Vagina (tissue), 2 donors: ENCODE measurements at regions not wholly inside any gene's neighbourhood (a gene's known extent, or its start where the extent isn't known, plus 50 kb on each side); places are given as distances from the start of the nearest gene placed in this dataset.
"Not testable (repeated sequence)": the region's sequence is repeated elsewhere in the genome, so short reads cannot be mapped to it uniquely, and the experiment has no call there.

Source experiments
- DNase-seq, 2 donors: peaks; one replicate each; pipeline ENCODE4 v3.0.0-alpha.2; 2017; ENCODE audit errors: extremely low spot score in 2 of 2
- H3K27ac ChIP-seq: fragments of 200-600 bp; sonication (generic); one replicate; pipeline ENCODE4 v1.5.1; 2019
- H3K27me3 ChIP-seq: fragments of 200-600 bp; sonication (generic); one replicate; pipeline ENCODE4 v1.5.1; 2019
- H3K36me3 ChIP-seq, 2 donors: fragments of 200-600 bp; sonication (generic); one replicate each; pipeline ENCODE4 v1.5.1; 2017 to 2019
- H3K4me1 ChIP-seq: fragments of 200-600 bp; sonication (generic); one replicate; pipeline ENCODE4 v1.5.1; 2019
- H3K4me3 ChIP-seq, 2 donors: fragments of 200-600 bp; sonication (generic); 1 replicate in 1 of 2; 2 replicates in 1 of 2; pipeline ENCODE4 v1.5.1; 2016 to 2019
- H3K9me3 ChIP-seq: fragments of 200-600 bp; sonication (generic); one replicate; pipeline ENCODE4 v1.5.1; 2019
- CTCF ChIP-seq, 3 experiments: fragments of 450-650 bp in 2 of 3; fragments of 200-600 bp in 1 of 3; sonication (generic) in 1 of 3; IDR thresholded peaks; one replicate each; pipeline ENCODE4 v1.5.1; 2017 to 2019; ENCODE audit warnings: antibody characterized with exemption in 3 of 3, mild to moderate bottlenecking in 2 of 3, moderate library complexity in 2 of 3
- POLR2A ChIP-seq, 2 donors: fragments of 450-650 bp; IDR thresholded peaks; one replicate each; pipeline ENCODE4 v1.6.1; 2017; ENCODE audit warnings: antibody characterized with exemption in 2 of 2, mild to moderate bottlenecking in 2 of 2, moderate library complexity in 2 of 2
- POLR2AphosphoS5 ChIP-seq, 2 donors: sonication (generic); formaldehyde crosslinking; IDR thresholded peaks; one replicate each; pipeline ENCODE4 v1.9.0; 2017; ENCODE audit warnings: antibody characterized with exemption in 2 of 2, mild to moderate bottlenecking in 2 of 2, low read depth in 1 of 2; ENCODE audit not compliant: insufficient read depth in 1 of 2
- intact Hi-C: fragments of 100-400 bp; cut with DNase I; formaldehyde crosslinking; loops from one replicate; pipeline ENCODE4 v1.15.1; 2023

DNA sequence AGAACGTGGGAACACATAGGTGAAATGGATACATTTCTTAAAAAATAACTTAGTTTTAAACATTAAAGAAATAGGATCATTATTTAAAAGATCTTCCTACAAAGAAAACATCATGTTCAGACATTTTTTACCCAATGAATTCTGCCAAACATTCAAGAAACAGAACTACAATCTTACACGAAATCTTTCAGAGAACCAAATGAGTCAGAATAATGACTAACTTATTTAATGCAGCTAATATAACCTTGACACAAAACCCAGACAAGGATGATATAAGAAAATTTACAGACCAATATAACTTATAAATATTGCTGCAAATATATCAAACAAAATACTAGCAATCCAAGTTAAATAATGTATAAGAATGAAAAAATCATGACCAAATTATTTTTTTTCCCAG lies 220.1 kb upstream of the KCNK2 start:
- TF ChIP-seq POLR2A (IDR thresholded peaks at IDR 0.05), result no peak
- TF ChIP-seq POLR2AphosphoS5 (IDR thresholded peaks at IDR 0.05; ENCODE audit: insufficient read depth in 1 of 2, low read depth in 1 of 2), result no peak
- no peak for TF ChIP-seq CTCF (IDR thresholded peaks at IDR 0.05)
- no peak for DNase-seq
- intact Hi-C loops, result no loop called here

GRCh38 chr1:214864896-214865688 lies 217.4 kb upstream of the KCNK2 start:
- Histone ChIP-seq H3K27ac (no peak overlapping the region), H3K9me3 (no peaks in the 10 kb centered on the region), H3K27me3 (no peaks in the 10 kb centered on the region), H3K36me3 (no peaks in the 10 kb centered on the region), H3K4me3 (no peak overlapping the region), H3K4me1 (no peaks in the 10 kb centered on the region)
- TF ChIP-seq CTCF (IDR thresholded peaks at IDR 0.05) (no peak), POLR2AphosphoS5 (IDR thresholded peaks at IDR 0.05; ENCODE audit: insufficient read depth in 1 of 2, low read depth in 1 of 2) (no peak), POLR2A (IDR thresholded peaks at IDR 0.05) (no peak)
- intact Hi-C loops, result no loop called here
- DNase-seq, result no peak

More for the DNA sequence above, 220.1 kb upstream of the KCNK2 start:
- Histone ChIP-seq H3K36me3 (no peaks in the 10 kb centered on the region), H3K9me3 (no peaks in the 10 kb centered on the region), H3K4me3 (no peak overlapping the region), H3K27ac (no peak overlapping the region), H3K27me3 (no peaks in the 10 kb centered on the region), H3K4me1 (no peaks in the 10 kb centered on the region)

- H3K9me3 ChIP-seq, H3K27ac ChIP-seq, DNase-seq, H3K36me3 ChIP-seq, H3K4me1 ChIP-seq, H3K27me3 ChIP-seq, intact Hi-C loops, H3K4me3 ChIP-seq: not testable (repeated sequence)
Observed at GRCh38 chr1:214870426-214870825, 212.1 kb upstream of the KCNK2 start.

DNA sequence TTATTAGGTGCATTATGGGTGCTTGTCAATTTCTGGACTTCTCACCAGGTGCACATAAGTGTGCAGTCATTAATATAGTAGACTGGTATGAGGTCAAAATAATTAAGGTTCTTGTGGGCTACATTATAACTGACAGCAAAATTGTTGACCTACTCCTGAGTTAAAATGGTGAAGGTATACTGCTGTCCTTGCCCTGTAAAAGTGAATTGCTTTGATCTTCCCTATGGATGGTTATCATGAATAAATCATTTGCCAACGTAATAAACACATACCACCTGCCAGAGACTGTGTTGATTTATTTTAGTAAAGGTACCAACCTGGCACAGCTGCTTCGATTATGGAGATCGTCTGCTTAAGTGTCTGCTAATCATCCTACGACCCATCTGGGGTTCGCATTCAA lies 201.6 kb upstream of the KCNK2 start:
- H3K4me3 ChIP-seq, result no peak overlapping the region
- no peaks in the 10 kb centered on the region for H3K27me3 ChIP-seq
- no peak overlapping the region for H3K27ac ChIP-seq
- H3K36me3 ChIP-seq, result no peaks in the 10 kb centered on the region
- no peak for TF ChIP-seq POLR2A (IDR thresholded peaks at IDR 0.05)
- TF ChIP-seq POLR2AphosphoS5 (IDR thresholded peaks at IDR 0.05; ENCODE audit: insufficient read depth in 1 of 2, low read depth in 1 of 2), result no peak
- TF ChIP-seq CTCF (IDR thresholded peaks at IDR 0.05), result no peak
- H3K4me1 ChIP-seq, result no peaks in the 10 kb centered on the region
- no peak for DNase-seq
- no peaks in the 10 kb centered on the region for H3K9me3 ChIP-seq
- intact Hi-C loops, result no loop called here

- Histone ChIP-seq H3K4me1 (no peaks in the 10 kb centered on the region), H3K27me3 (no peaks in the 10 kb centered on the region), H3K9me3 (no peaks in the 10 kb centered on the region), H3K27ac (no peak overlapping the region), H3K4me3 (no peak overlapping the region), H3K36me3 (no peaks in the 10 kb centered on the region)
- TF ChIP-seq POLR2A (IDR thresholded peaks at IDR 0.05), result no peak
- no peak for TF ChIP-seq POLR2AphosphoS5 (IDR thresholded peaks at IDR 0.05; ENCODE audit: insufficient read depth in 1 of 2, low read depth in 1 of 2)
- TF ChIP-seq CTCF (IDR thresholded peaks at IDR 0.05), result no peak
- no peak for DNase-seq
- intact Hi-C loops, result no loop called here
Observed at GRCh38 chr1:214882616-214883015, 199.9 kb upstream of the KCNK2 start.
